Lung (tissue), 11 donors: ENCODE measurements at regions not wholly inside any gene's neighbourhood (a gene's known extent, or its start where the extent isn't known, plus 50 kb on each side); places are given as distances from the start of the nearest gene placed in this dataset.

Source experiments
- ATAC-seq: fragments of 200-7000 bp; cut with Tn5 transposase; one replicate; pipeline ENCODE4 v1.9.1; 2020; ENCODE audit warnings: moderate number of reproducible peaks; ENCODE audit not compliant: insufficient read depth, low FRiP score
- DNase-seq, 3 donors: peaks; one replicate each; pipeline ENCODE4 v3.0.0-alpha.2; 2013 to 2017
- H3K27ac ChIP-seq, 2 donors: one replicate each; pipeline ENCODE4 v1.5.1; 2013; ENCODE audit warnings: mild to moderate bottlenecking in 2 of 2, moderate library complexity in 2 of 2, control low read depth in 1 of 2, inconsistent platforms in 1 of 2, low read depth in 1 of 2, low read length in 1 of 2
- H3K27me3 ChIP-seq, 3 donors: one replicate each; pipeline ENCODE4 v1.5.1; 2013; ENCODE audit warnings: low read length in 2 of 3; ENCODE audit not compliant: control insufficient read depth in 3 of 3, insufficient read depth in 3 of 3
- H3K36me3 ChIP-seq, 4 donors: one replicate each; pipeline ENCODE4 v1.5.1; 2013; ENCODE audit warnings: low read length in 4 of 4, mild to moderate bottlenecking in 1 of 4, moderate library complexity in 1 of 4; ENCODE audit not compliant: control insufficient read depth in 4 of 4, insufficient read depth in 4 of 4
- H3K4me1 ChIP-seq, 5 donors: one replicate each; pipeline ENCODE4 v1.5.1; 2013; ENCODE audit warnings: low read length in 5 of 5, mild to moderate bottlenecking in 2 of 5, moderate library complexity in 1 of 5; ENCODE audit not compliant: control insufficient read depth in 5 of 5, insufficient read depth in 5 of 5
- H3K4me3 ChIP-seq: one replicate; pipeline ENCODE4 v1.5.1; 2013; ENCODE audit warnings: mild to moderate bottlenecking, control low read depth, moderate library complexity
- H3K9ac ChIP-seq, 2 donors: one replicate each; pipeline ENCODE4 v1.5.1; 2013; ENCODE audit warnings: low read length in 2 of 2, control low read depth in 1 of 2; ENCODE audit not compliant: insufficient read depth in 1 of 2
- H3K9me3 ChIP-seq, 4 donors: one replicate each; pipeline ENCODE4 v1.5.1; 2013; ENCODE audit warnings: low read length in 3 of 4, mild to moderate bottlenecking in 1 of 4, moderate library complexity in 1 of 4; ENCODE audit not compliant: control insufficient read depth in 4 of 4, insufficient read depth in 3 of 4
- CTCF ChIP-seq: IDR thresholded peaks from 2 replicates; pipeline ENCODE4 v1.5.1; 2012; ENCODE audit warnings: mild to moderate bottlenecking; ENCODE audit errors: control extremely low read depth, extremely low read depth
- WGBS, 2 donors: extraction: QIAGEN DNeasy Blood & Tissue Kit; methylation state at CpG; one replicate each; pipeline ENCODE4 v1.1.7; 2013; 5-methylcytosine and 5-hydroxymethylcytosine counted together
- donor health status: control.
- donor health status: control.
- donor health status: Bipolar disorder and iron deficiency.
- donor health status: healthy.
- donor health status: DM: yes; HTN: yes; CAD: no.

- no peak for TF ChIP-seq CTCF
- H3K9ac ChIP-seq: no peak overlapping the region
- WGBS, 2 donors: 67 to 79% methylated on average over 5 of the region's 5 CpGs
- DNase-seq: no peak
- no peaks in the 10 kb centered on the region for H3K27me3 ChIP-seq
- no peaks in the 10 kb centered on the region for H3K4me1 ChIP-seq
- H3K4me3 ChIP-seq: no peak overlapping the region
- ATAC-seq: no peak
- H3K27ac ChIP-seq: no peak overlapping the region
- no peaks in the 10 kb centered on the region for H3K9me3 ChIP-seq
- H3K36me3 ChIP-seq: no peaks in the 10 kb centered on the region
Observed at GRCh38 chr10:52923520-52923919, 150.9 kb upstream of the MBL2 start.

GRCh38 chr10:52918714-52919305 lies 146.2 kb upstream of the MBL2 start:
- no peak overlapping the region for H3K27ac ChIP-seq
- no peak for TF ChIP-seq CTCF
- DNase-seq: no peak
- no peaks in the 10 kb centered on the region for H3K27me3 ChIP-seq
- no peak overlapping the region for H3K4me3 ChIP-seq
- H3K9me3 ChIP-seq: no peaks in the 10 kb centered on the region
- H3K9ac ChIP-seq: no peak overlapping the region
- no peaks in the 10 kb centered on the region for H3K36me3 ChIP-seq
- no peaks in the 10 kb centered on the region for H3K4me1 ChIP-seq
- ATAC-seq: no peak

- TF ChIP-seq CTCF: no peak
- no peaks in the 10 kb centered on the region for H3K27me3 ChIP-seq
- H3K9me3 ChIP-seq: no peaks in the 10 kb centered on the region
- DNase-seq: no peak
- no peaks in the 10 kb centered on the region for H3K4me1 ChIP-seq
- H3K9ac ChIP-seq: no peak overlapping the region
- no peak overlapping the region for H3K4me3 ChIP-seq
- WGBS, 2 donors: 88 to 96% methylated on average over 1 of the region's 1 CpG
- no peak for ATAC-seq
- H3K27ac ChIP-seq: no peak overlapping the region
- H3K36me3 ChIP-seq: no peaks in the 10 kb centered on the region
Observed at GRCh38 chr10:52915391-52915790, 142.8 kb upstream of the MBL2 start.

GRCh38 chr10:52911163-52911562 lies 138.6 kb upstream of the MBL2 start:
- no peak overlapping the region for H3K27ac ChIP-seq
- H3K9me3 ChIP-seq: no peaks in the 10 kb centered on the region
- no peak for TF ChIP-seq CTCF
- H3K4me1 ChIP-seq: no peaks in the 10 kb centered on the region
- no peaks in the 10 kb centered on the region for H3K36me3 ChIP-seq
- H3K27me3 ChIP-seq: no peaks in the 10 kb centered on the region
- DNase-seq (no peak), ATAC-seq (no peak)
- 97 to 98% methylated on average over 1 of the region's 1 CpG for WGBS, 2 donors
- no peak overlapping the region for H3K9ac ChIP-seq
- no peak overlapping the region for H3K4me3 ChIP-seq
